KMS-11 (cell line): ENCODE measurements at regions not wholly inside any gene's neighbourhood (a gene's known extent, or its start where the extent isn't known, plus 50 kb on each side); places are given as distances from the start of the nearest gene placed in this dataset.

Experiments used
- H2AFZ ChIP-seq: fragments of 200-600 bp; sonication (generic); 2 replicates; pipeline ENCODE4 v1.6.1; 2016; ENCODE audit warnings: antibody characterized with exemption, mixed run types, low read depth
- H3K27ac ChIP-seq: fragments of 200-600 bp; sonication (generic); 2 replicates; pipeline ENCODE4 v1.6.1; 2016; ENCODE audit warnings: mild to moderate bottlenecking, mixed run types
- H3K27me3 ChIP-seq: fragments of 200-600 bp; sonication (generic); 2 replicates; pipeline ENCODE4 v1.6.1; 2017; ENCODE audit warnings: mild to moderate bottlenecking, low read depth, mixed run types, moderate library complexity; ENCODE audit not compliant: insufficient read depth
- H3K36me3 ChIP-seq: fragments of 200-600 bp; sonication (generic); 2 replicates; pipeline ENCODE4 v1.6.1; 2017; ENCODE audit warnings: mild to moderate bottlenecking, mixed run types; ENCODE audit not compliant: insufficient read depth
- H3K4me1 ChIP-seq: fragments of 200-600 bp; sonication (generic); 2 replicates; pipeline ENCODE4 v1.6.1; 2016; ENCODE audit warnings: mild to moderate bottlenecking, low read depth, mixed run types; ENCODE audit not compliant: poor library complexity, severe bottlenecking
- H3K4me2 ChIP-seq: fragments of 200-600 bp; sonication (generic); 2 replicates; pipeline ENCODE4 v1.7.0; 2016; ENCODE audit warnings: mild to moderate bottlenecking, mixed run types
- H3K4me3 ChIP-seq: fragments of 200-600 bp; sonication (generic); IDR thresholded peaks from 2 replicates; pipeline ENCODE4 v1.6.1; 2017; ENCODE audit warnings: low read depth, low read length, mixed read lengths; ENCODE audit not compliant: insufficient read depth
- H3K79me2 ChIP-seq: fragments of 200-600 bp; sonication (generic); 2 replicates; pipeline ENCODE4 v1.6.1; 2016; ENCODE audit warnings: low read depth, mixed run types; ENCODE audit not compliant: insufficient read depth
- H3K9ac ChIP-seq: fragments of 200-600 bp; sonication (generic); 2 replicates; pipeline ENCODE4 v1.6.1; 2016; ENCODE audit warnings: mild to moderate bottlenecking, mixed run types
- H4K20me1 ChIP-seq: fragments of 200-600 bp; sonication (generic); 2 replicates; pipeline ENCODE4 v1.6.1; 2016; ENCODE audit warnings: mild to moderate bottlenecking, mixed run types; ENCODE audit not compliant: insufficient read depth
- TF ChIP-seq, protein P1 (sequence below): fragments of 200-600 bp; sonication (generic); conservative IDR thresholded peaks from 2 replicates; pipeline ENCODE4 v1.6.1; 2017; ENCODE audit warnings: low read depth, mild to moderate bottlenecking, antibody characterized with exemption, low read length, moderate library complexity, mixed read lengths

DNA sequence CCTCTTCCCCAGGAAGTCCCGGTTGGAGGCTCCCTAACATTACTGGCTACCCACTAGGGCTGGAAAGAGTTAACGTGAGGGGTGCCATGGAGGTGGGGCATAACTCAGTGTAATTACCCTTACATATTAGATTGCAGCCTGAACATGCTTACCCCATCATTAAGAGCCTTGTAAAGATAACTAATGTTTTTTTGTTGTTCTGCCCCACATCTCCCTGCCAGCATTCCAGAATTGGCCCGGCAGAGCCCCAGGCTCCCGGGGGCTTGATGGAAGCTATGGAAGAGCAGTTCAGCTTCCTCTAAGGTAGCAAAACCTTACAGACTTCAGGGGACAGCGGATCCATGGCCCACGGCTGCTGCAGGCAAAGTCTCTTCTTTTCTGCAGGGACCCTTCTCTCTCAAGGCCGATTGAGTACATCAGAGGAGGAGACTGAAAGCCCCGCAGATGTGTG lies 166.1 kb upstream of the FOXQ1 start:
- Histone ChIP-seq H4K20me1 (no peaks in the 10 kb centered on the region), H2AFZ (no peak overlapping the region), H3K79me2 (no peaks in the 10 kb centered on the region), H3K27ac (no peak overlapping the region), H3K27me3 (no peaks in the 10 kb centered on the region), H3K9ac (no peak overlapping the region), H3K4me2 (no peak overlapping the region), H3K4me3 (no peak overlapping the region), H3K36me3 (no peaks in the 10 kb centered on the region), H3K4me1 (no peaks in the 10 kb centered on the region)
- TF ChIP-seq, protein P1, sequence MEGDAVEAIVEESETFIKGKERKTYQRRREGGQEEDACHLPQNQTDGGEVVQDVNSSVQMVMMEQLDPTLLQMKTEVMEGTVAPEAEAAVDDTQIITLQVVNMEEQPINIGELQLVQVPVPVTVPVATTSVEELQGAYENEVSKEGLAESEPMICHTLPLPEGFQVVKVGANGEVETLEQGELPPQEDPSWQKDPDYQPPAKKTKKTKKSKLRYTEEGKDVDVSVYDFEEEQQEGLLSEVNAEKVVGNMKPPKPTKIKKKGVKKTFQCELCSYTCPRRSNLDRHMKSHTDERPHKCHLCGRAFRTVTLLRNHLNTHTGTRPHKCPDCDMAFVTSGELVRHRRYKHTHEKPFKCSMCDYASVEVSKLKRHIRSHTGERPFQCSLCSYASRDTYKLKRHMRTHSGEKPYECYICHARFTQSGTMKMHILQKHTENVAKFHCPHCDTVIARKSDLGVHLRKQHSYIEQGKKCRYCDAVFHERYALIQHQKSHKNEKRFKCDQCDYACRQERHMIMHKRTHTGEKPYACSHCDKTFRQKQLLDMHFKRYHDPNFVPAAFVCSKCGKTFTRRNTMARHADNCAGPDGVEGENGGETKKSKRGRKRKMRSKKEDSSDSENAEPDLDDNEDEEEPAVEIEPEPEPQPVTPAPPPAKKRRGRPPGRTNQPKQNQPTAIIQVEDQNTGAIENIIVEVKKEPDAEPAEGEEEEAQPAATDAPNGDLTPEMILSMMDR, result no peak

DNA sequence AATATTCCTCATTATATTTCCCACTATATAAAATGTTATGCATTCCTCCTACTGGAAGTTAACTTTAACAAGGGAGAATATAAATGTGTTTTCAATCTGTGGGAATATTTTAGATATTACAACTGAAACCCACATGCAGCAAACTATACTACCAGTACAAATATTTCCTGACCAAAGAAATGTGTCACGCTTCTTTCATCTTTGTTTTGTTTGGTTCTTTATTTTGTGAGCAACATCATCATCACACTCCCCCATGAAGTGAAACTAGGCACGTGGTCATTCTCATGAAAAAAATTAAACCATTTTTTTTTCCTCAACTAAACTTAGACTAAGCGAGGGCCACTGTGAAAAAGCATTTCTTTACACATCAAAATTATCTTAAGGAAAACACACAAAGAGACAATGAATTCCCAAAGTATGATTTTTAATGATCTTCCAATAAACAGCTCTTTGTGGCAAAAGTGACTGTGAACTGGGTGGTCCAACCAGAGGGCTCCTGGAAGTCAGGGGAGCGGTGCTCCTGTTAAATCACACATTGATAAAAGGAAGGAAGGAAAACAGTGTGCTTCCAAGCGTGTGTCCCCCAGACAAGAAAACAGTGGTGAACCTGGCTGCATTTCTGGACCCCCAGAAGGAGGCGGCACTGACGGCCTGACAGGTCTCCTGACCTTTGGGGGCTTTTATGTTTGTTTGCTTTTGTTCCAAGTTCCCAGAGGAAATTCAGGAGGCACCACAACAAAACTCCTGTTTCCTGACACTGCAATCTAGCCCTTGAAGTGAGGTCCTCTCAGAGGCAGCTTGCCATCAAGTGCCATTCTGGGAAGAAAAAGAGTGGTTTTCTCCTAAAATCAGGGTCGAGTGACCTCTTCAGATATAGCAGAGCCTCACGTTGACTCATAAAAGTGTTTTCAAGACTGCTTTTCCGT lies 166.8 kb upstream of the FOXQ1 start:
- Histone ChIP-seq H3K9ac (no peak overlapping the region), H3K27ac (no peak overlapping the region), H3K4me2 (no peak overlapping the region), H3K4me1 (no peaks in the 10 kb centered on the region), H4K20me1 (no peaks in the 10 kb centered on the region), H3K79me2 (no peaks in the 10 kb centered on the region), H3K27me3 (no peaks in the 10 kb centered on the region), H3K4me3 (no peak overlapping the region), H3K36me3 (no peaks in the 10 kb centered on the region), H2AFZ (no peak overlapping the region)
- TF ChIP-seq, protein P1, result no peak

DNA sequence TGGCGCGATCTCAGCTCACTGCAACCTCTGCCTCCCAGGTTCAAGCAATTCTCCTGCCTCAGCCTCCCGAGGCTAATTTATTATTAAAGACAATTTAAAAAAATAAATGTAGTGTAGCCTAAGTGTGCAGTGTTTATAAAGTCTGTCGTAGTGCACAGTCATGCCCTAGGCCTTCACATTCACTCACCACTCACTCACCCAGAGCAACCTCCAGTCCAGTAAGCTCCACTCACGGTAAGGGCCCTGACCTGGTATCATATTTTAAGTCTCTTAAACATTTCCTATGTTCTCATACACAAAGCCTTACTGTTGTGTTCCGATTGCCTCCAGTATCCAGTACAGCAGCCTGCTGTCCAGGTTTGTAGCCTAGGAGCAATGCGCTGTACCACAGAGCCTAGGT lies 168.2 kb upstream of the FOXQ1 start:
- TF ChIP-seq, protein P1, result no peak
- Histone ChIP-seq H3K4me3 (no peak overlapping the region), H4K20me1 (no peaks in the 10 kb centered on the region), H3K4me1 (no peaks in the 10 kb centered on the region), H3K36me3 (no peaks in the 10 kb centered on the region), H3K9ac (no peak overlapping the region), H3K4me2 (no peak overlapping the region), H3K27ac (no peak overlapping the region), H3K79me2 (no peaks in the 10 kb centered on the region), H2AFZ (no peak overlapping the region), H3K27me3 (no peaks in the 10 kb centered on the region)

DNA sequence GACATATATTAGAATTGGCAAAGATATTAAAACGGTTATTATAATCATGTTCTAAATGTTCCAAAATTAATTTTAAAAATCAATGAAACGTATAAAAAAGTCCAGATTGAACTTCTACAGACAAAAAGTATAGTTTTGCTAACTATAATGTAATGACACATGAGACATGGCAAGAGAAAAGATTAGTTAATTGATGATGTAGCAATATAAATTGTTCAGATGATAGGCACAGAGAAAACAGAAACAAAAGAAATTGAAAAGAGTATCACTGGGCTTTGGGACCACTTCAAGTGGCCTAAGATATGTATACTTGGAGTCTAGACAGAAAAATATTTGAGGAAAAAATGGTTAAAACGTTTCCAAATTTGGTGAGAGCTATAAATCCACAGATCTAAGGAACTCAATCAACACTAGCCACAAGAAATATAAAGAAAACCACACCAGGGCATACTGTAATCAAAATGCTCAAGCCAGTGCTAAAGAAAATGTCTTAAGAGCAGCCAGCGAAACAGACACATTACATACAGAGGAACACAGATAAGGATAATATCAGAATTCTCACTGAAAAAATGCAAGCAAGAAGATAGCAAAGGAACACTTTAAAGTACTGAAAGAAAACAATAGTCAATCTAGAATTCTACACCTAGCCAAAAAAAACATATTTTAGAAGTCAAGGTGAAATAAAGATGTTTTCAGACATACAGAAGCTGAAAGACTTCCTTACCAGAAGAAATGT lies 172.6 kb upstream of the FOXQ1 start:
- TF ChIP-seq, protein P1, result no peak
- H3K9ac ChIP-seq, result no peak overlapping the region
- H2AFZ ChIP-seq, result no peak overlapping the region
- no peak overlapping the region for H3K4me2 ChIP-seq
- H3K36me3 ChIP-seq, result no peaks in the 10 kb centered on the region
- H3K27ac ChIP-seq, result no peak overlapping the region
- H3K79me2 ChIP-seq, result no peaks in the 10 kb centered on the region
- H3K4me3 ChIP-seq, result no peak overlapping the region
- no peaks in the 10 kb centered on the region for H3K27me3 ChIP-seq
- no peaks in the 10 kb centered on the region for H3K4me1 ChIP-seq
- no peaks in the 10 kb centered on the region for H4K20me1 ChIP-seq
